ENCODE measurements at regions not wholly inside any gene's neighbourhood (a gene's known extent, or its start where the extent isn't known, plus 50 kb on each side); places are given as distances from the start of the nearest gene placed in this dataset.
"Not testable (repeated sequence)": the region's sequence is repeated elsewhere in the genome, so short reads cannot be mapped to it uniquely, and the experiment has no call there.

DNA sequence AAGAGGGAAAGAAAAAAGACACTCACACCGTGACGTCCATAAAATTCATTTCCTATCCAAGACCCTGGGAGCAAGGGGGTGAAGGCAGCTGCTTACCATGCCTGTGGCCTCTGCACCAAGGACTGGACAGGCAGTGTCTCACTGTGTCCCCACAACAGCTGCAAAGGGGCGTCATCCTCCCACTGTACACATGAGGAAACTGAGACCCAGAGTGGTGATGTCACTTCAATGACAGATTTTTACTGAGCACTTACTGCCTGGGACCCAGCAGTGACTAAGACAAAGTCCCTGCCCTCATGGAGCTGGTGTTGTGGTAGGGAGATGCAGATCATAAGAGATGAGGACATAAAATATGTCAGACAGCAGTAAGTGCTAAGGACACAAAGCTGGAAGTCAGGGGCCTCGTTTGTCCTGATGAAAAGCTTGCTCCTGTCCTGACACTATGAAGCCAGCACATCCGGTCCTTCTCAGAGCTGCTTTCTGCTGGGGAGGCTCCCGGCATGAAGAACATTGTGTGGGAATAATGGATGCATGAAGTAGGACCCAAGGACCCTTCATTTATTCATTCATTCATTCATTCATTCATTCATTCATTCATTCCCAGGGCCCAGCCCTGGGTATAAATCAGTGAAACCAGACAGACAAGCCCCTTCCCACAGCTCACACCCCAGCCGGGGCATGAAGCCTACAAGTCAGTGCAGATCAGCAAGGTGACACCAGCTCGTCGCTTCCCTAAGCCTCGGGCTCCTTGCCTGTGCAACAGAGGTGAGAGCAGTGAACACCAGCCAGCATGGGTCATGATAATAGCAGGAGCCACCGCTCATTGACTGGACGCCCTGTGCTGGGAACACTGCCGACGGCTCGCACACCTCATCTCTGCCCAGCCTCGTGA is 473.7 kb downstream of the MATN1 start:
- no peak for DNase-seq (ENCODE audit: low read depth)

DNA sequence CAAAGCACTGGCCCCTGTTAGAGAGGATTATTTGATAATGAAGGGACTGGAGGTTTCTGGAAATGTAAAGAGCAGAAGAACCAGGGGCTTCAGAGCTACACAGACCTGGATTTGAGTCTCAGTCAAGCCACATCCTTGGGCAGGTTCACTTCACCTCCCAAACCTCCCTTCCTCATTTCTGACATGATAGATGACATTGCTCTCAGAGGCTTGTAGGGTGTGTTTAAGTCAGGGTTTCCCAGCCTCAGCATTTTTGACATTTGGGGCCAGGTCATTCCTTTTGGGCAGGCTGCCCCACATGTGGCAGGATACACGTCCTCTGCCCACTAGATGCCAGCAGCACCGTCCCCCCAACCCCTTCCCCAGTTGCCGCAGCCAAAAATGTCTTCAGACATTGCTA is 474.6 kb downstream of the MATN1 start:
- no peak for DNase-seq (ENCODE audit: low read depth)

DNA sequence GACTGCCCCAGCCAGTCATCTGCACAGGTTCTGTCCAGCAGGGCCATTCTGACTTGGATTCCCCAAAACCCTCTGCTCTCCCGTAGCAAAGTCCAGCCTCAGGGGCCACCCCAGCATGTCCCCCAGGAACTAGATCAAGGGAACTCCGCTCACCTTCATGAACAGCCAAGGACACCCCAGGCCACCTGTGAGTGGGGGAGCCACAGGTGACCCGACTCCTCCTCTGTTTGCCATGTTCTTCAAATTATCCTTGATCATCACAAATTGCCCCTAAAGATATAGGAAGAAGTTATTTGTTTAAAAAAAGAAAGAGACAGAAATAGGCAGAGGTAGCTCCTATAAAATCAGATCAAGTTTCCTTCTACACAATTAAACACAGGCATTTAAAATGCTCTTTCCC is 475.0 kb downstream of the MATN1 start:
- no peak for DNase-seq (ENCODE audit: low read depth)

DNA sequence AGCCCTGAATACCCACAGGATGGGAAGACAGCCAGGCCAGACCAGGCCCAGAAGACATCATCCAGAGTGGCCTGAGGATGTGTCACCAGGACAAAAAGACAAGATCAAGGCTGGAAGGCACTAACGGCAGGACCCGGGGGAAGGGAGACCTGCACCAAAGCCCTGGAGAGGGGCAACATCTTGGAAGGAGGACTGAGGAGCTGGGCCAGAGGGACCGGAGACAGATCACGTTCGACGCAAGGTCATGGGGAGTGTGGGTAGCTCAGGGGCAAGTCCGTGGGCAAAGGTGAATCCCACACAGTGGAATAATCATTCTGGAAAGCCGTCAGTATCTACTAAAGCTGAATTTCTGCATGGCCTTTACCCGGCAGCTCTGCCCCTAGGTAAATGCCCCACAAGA is 478.6 kb downstream of the MATN1 start:
- DNase-seq (ENCODE audit: low read depth), result no peak

DNA sequence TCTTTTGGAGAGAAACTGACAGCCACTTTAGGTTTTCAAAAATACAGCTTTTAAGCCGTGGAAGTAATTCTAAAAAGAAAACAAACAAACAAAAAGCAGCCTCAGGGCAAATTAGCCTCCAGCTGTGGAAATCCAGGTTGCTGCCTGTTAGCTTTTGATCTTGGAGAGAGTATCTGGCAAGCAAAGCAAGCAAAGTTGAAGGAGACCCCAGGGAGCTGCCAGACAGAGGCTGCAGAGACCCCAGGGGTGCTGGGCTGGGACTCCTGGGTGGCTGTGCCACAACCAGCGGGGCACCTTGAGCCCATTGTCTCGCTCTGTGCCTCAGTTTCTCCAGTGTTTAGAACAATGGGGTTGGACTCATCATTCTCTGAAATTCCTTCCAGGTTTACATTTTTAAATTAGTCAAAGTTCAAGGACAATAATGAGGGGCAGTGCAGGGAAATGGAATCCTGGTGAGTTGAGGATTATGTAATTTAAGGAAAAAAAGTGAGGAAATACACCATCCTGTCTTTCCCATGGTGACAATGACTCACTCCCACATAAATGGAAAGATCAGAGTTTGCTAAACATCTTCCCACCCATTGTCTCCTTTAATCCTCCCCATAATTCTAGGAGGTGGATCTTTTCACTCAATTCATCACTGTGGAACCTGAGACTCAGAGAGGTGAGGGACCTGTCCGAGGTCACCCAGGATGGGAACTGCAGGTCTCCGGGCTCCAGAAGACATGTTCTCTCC is 480.5 kb downstream of the MATN1 start:
- DNase-seq (ENCODE audit: low read depth), result no peak

DNA sequence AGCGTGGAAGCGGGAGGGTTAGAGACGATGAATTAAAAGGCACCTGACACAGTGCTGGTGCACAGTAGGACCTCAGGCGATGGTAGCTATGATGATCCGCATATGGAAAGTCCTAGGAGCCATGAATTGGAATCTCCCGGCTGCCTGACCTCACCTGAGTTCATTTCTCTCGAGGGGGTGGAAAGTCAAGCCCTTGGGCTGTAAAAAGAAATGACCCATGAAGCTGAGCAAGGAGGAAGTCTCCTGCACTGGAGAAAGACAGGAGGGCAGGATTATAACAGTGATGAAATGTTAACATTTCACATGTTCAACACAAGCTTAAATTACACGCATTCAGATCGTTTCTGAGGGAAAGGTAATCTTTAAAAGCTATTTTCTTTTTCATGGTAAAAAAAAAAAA is 481.2 kb downstream of the MATN1 start:
- DNase-seq (ENCODE audit: low read depth), result no peak

DNA sequence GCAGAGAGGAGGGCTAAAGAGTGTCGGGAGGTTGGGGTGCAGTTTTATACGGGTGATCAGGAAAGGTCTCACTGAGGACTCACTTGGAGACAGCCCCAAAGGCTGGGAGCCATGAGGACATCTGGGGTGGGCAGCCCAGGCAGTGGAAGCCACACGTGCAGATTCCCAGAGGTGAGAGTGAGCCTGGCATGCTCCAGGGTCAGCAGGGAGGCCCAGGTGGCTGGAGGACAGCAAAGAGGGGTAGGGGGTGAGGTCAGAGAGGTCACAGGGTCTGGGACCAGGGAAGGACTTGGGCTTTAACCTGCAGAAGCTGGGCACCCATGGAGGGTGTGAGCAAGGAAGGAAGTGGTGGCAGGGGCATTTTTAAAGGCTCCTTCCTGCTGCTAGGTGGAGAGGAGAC is 481.7 kb downstream of the MATN1 start:
- no peak for DNase-seq (ENCODE audit: low read depth)

DNA sequence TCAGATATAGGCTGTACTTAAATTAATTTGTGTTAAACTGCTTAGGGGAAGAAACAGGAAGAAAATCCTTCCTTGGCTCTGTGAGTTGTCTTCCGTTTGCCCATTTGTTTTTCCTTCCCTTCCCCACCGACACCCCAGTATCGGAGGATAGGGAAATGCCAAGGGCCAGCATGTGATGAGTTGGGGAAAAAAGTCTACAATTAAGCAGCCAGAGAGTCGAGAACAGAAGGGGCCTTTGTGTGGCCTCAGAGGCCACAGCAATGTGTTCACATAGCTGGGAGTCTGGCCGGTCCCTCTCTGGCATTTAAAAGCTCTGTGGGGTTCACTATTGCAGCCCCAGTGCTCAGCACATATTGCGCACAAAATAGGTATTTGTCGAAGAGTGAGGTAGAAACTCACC is 489.3 kb downstream of the MATN1 start:
- no peak for DNase-seq (ENCODE audit: low read depth)

DNA sequence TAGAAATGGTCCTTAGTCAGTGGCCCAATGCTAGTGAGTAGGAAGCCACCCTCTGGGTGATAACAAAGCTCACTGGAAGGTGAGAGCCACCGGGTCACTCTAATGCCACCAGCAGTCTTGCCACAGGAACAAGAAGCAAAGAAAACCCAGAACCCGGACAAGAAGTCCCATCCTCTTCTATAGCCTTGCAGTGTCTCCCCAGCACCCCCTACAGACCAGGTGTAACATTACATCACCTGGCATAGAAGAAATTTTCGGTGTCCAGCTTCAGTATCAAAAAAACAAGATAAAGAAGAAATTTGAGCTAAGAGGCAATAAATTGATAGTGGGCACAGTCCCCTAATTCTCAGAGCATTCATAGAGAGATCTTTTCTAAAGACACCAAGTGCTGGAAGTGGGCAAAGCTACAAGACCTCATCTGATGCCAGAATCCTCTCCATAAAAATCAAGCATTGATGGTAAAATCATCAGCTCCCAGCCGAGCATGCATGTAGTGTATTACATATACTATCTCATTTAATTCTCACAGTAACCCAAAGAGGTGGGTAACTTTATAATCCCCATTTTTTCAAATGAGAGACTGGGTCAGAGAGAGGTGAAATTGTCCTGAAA is 491.0 kb downstream of the MATN1 start:
- no peak for DNase-seq (ENCODE audit: low read depth)

DNA sequence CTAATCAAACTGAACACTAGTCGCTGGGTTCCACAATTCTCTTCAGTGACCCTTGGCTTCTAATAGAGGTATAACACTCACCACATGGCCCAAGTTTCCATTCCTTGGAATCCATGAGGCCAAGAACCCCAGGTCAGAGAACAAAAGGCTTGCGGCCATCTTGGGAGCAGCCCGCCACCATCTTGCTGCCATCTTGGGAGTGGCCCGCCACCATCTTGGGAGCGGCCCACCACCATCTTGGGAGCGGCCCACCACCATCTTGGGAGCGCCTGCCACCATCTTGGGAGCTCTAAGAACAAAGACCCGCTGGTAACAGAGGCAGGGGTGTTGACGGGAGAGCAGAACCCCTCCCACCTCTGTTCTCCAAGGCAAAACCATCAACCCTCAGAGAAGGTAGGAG is 493.4 kb downstream of the MATN1 start:
- no peak for DNase-seq (ENCODE audit: low read depth)

DNA sequence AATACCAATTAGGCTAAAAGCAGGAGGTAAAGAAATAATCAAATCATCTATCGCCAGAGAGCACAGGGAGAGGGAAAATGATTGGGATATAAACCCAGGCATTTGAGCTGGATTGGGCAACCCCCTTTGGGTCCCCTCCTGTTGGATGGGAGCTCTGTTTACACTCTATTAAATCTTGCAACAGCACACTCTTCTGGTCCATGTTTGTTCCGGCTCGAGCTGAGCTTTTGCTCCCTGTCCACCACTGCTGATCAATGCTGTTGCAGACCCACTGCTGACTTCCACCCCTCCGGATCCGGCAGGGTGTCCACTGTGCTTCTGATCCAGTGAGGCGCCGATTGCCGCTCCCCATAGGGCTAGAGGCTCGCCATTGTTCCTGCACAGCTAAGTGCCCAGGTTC is 493.8 kb downstream of the MATN1 start:
- no peak for DNase-seq (ENCODE audit: low read depth)

DNA sequence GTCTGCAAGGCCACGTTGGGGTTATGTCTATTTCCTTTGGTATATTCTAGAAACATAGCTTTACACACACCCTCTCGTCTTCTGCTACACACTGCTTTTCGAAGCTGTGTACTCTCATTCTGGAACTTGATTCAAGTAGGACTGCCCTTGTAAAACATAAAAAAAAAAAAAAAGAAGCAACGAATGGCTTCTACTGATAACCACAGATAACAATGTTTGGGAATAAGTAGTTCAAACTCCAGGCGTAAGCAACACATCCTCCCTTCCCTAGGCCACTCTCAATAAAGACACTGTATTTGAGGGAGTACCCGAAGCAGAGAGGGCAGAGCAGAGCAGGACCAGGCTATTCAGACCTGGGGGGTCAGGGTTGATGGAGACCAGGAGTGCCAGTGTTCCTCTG is 496.7 kb downstream of the MATN1 start:
- DNase-seq (ENCODE audit: low read depth), result no peak

DNA sequence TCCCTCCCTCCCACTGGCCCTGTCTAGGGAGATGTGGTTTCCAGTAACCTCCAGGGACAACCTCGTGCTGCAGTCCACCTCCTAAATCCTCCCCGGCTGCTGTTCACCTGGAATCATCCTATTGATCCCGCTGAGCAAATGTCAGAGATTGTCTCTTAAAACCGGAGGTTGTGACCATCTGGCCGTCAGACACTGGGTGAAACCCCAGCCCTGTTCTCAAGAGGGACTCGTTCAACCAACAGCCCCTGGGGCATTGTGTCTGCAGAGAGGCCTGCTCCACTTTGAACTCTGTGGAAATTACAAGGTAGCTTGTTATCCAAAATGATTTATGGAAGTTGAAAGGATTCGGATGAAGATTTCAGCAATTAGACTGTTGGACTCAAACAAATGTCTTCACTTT is 498.0 kb downstream of the MATN1 start:
- DNase-seq (ENCODE audit: low read depth), result no peak

DNA sequence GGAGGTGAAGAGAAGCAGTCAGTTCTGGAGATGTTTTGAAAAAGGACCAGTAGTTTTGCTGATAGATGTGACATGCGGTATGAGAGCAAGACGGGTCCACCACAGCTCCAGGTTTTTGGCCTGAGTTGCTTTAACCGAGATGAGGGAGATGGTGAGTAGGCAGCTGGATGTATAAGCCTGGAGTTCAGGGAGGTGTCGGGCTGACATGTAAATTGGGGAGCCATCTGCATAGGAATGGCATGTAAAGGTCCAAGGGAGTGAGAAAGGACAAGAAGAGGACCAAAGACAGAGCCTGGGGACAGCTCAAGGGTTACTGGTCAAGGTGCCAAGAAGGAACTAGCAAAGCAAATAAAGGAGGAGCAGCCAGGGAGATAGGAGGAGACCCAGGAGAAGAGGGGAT is 503.7 kb downstream of the MATN1 start:
- DNase-seq (ENCODE audit: low read depth), result no peak

DNA sequence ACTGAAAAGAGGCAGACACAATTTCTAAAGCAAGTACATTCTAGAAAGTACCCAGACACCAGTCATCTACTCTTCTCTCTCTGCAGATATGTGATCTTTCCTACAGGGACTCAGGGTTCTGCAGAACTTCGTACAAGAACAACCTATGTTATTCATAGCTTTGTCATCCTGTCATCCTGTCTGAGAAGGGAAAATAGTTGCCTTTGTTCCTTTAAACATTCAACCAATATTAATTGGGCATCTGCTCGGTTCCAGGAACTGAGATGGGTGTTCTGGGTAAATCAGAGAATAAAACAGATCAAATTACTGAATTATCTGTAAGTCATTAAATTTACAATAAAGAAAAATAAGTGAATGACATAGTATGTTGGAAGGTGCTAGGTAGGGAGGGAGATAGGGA is 504.9 kb downstream of the MATN1 start:
- DNase-seq (ENCODE audit: low read depth), result no peak

DNA sequence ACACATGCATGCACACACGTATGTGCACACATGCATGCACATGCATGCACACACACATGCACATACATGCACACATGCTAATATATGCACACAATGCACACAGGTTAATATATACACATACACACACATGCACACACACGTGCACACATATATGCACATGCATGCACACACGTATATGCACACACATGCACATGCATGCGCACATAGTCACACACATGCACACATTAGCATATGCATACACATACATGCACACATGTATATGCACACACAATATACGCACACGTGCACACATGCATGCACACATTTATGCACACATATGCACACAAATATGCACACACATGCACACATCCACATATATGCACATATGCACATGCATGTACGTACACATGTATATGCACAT is 506.8 kb downstream of the MATN1 start:
- DNase-seq (ENCODE audit: low read depth), result no peak

DNA sequence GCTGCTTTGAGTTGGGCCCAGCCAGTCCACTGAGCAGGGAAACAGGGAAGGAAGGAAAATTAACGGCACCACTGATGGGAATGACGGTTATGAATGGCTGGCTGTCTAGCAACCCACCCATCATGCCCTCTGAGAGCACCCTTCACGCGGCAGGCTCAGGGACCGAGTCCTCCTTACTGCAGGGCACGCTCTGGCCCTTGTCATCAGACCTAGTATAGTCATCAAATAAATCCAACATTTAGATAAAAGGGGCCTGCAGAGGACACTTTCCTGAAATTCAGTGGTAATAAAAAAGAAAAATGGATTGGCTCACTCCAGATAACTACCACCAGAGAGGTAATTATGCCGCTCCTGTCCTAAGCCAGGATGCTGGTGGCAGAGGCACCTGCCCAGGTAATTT is 509.4 kb downstream of the MATN1 start:
- no peak for DNase-seq (ENCODE audit: low read depth)

DNA sequence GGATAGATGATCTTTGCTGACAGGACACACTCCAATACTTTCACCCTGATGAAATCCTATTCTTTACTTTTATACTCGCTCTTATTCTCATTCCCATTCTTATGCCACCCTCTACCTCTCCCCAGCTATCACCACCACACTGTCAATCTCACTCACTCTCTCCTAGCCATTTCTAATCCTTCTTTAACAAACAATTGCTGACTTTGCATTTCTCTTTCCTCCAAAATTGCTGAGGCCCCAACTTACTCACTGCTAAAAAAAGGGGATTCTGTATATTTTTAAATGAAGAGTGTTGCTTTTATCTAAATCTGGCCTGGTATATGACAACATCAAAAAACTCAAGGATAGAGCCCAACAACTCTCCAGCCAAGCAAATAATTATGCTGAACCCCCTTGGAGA is 515.4 kb downstream of the MATN1 start:
- DNase-seq (ENCODE audit: low read depth), result not testable (repeated sequence)

DNA sequence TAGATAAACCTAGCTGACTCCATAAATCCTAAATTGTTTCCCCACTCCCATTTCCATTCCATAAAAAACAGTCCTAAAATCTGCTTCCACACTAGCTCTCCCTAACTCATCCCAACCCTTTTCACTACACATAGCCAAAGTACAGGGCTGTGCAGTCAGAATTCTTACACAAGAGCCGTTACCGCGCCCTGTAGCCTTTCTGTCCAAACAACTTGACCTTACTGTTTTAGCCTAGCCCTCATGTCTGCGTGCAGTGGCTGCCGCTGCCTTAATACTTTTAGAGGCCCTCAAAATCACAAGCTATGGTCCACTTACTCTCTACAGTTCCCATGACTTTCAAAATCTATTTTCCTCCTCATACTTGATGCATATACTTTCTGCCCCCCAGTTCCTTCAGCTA is 516.8 kb downstream of the MATN1 start:
- not testable (repeated sequence) for DNase-seq (ENCODE audit: low read depth)

DNA sequence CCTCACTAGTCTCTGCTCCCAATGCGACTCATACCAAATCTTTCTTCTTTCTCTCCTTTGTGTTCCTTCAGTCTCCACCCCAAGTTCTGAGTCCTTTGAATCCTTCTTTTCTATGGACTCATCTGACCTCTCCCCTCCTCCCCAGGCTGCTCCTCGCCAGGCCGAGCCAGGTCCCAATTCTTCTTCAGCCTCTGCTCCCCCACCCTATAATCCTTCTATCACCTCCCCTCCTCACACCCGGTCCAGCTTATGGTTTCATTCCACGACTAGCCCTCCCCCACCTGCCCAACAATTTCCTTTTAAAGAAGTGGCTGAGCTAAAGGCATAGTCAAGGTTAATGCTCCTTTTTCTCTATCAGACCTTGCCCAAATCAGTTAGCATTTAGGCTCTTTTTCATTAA is 518.5 kb downstream of the MATN1 start:
- DNase-seq (ENCODE audit: low read depth), result not testable (repeated sequence)

DNA sequence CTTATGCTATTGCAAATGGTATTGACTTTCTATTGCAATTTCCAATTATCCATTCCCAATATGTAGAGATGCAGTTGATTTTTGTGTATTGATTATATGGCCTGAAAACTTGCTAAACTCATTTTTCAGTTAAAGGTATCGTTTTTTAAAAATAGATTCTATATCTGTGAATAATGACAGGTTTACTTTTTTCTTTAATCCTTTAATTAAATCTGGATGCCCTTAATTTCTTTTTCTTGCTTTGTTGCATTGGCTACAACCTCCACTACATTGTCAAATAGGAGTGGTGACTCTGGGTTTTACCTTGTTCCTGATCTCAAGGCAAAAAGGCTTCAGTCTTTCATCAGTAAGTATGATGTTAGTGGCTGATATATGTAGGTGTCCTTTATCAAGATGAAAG is 522.4 kb downstream of the MATN1 start:
- no peak for DNase-seq (ENCODE audit: low read depth)

DNA sequence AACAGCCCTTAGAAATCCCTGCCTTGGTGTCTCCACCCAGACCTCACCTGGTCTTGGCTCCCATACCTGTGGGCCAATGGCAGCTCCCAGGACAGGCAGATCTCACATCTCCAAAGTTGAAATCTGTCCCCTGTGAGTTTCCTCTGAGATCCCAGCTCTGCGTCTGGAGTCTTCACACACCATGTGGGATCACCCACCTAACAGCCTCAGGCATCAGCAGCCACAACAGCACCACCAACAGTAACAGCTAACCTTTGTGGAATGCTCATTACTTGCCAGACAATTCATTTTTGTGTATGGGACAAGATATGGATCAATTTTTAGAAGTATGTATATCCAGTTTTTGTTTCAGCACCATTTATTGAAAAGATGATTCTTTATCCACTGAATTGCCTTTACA is 523.2 kb downstream of the MATN1 start:
- DNase-seq (ENCODE audit: low read depth), result no peak

DNA sequence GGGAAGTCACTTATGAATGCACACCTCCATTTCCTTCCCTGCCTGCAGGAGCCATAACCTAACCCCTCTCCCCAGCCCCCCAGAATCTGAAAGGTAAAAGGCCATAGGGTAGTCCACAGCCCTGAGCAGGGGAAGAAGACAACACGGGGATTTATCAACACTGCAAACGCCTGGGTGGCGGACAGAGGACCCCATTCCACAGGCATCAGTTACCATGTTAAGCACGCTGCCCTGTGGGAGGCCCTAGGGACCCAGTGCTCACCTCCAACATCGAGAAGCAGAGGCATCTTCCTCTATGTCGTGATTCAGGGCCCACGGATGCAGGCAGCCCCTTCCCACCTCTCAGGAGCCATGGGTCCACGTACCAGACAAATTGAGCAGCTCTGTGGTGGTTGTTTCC is 523.8 kb downstream of the MATN1 start:
- no peak for DNase-seq (ENCODE audit: low read depth)
